Ascending aorta (tissue), 2 donors: ENCODE measurements at regions not wholly inside any gene's neighbourhood (a gene's known extent, or its start where the extent isn't known, plus 50 kb on each side); places are given as distances from the start of the nearest gene placed in this dataset.

ENCODE experiments used
- DNase-seq, 2 donors: peaks; one replicate each; pipeline ENCODE4 v3.0.0-alpha.2; 2019; ENCODE audit warnings: low spot score in 2 of 2
- H3K27ac ChIP-seq, 2 donors: fragments of 200-600 bp; sonication (generic); one replicate each; pipeline ENCODE4 v1.5.1; 2016 to 2017; ENCODE audit warnings: mild to moderate bottlenecking in 1 of 2
- H3K27me3 ChIP-seq: fragments of 200-600 bp; sonication (generic); one replicate; pipeline ENCODE4 v1.5.1; 2017
- H3K36me3 ChIP-seq, 2 donors: fragments of 200-600 bp; sonication (generic); one replicate each; pipeline ENCODE4 v1.5.1; 2016
- H3K4me1 ChIP-seq, 2 donors: fragments of 200-600 bp; sonication (generic); one replicate each; pipeline ENCODE4 v1.5.1; 2016 to 2017; ENCODE audit warnings: mild to moderate bottlenecking in 1 of 2
- H3K4me3 ChIP-seq, 2 donors: fragments of 200-600 bp; sonication (generic); one replicate each; pipeline ENCODE4 v1.5.1; 2016 to 2017; ENCODE audit warnings: mild to moderate bottlenecking in 1 of 2
- H3K9me3 ChIP-seq, 2 donors: fragments of 200-600 bp; sonication (generic); one replicate each; pipeline ENCODE4 v1.5.1; 2016
- intact Hi-C: fragments of 100-400 bp; cut with DNase I; formaldehyde crosslinking; loops from one replicate; pipeline ENCODE4 v1.15.1; 2023
- TF ChIP-seq, protein P1 (sequence below), 3 experiments: fragments of 200-600 bp in 2 of 3; fragments of 450-650 bp in 1 of 3; sonication (generic) in 2 of 3; IDR thresholded peaks; one replicate each; pipeline ENCODE4 v1.5.1; 2016 to 2019; ENCODE audit warnings: antibody characterized with exemption in 3 of 3, mild to moderate bottlenecking in 1 of 3, moderate library complexity in 1 of 3

DNA sequence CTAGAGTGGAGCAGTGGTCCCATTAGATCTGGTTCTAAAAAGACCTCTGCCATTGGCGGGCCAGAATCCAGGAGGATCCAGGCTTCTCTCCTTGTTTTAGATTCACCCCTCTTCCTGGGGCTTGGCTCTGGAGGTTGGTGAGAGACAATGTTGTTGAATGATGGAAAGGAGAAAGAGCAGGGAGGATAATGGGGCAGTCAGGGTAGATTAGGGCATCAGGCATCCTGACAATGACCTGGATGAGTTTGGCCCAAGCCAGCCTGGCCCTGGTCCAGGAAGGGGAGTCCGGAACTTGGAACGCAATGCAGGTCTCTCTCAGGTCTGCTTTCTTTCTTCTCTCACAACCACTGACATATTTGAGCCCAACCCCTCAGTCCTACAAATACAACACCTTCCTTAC is 260.1 kb upstream of the RASGRP1 start:
- intact Hi-C loops, result no loop called here
- Histone ChIP-seq H3K9me3 (no peaks in the 10 kb centered on the region), H3K4me3 (no peak overlapping the region), H3K27ac (no peak overlapping the region), H3K36me3 (no peaks in the 10 kb centered on the region), H3K27me3 (no peaks in the 10 kb centered on the region), H3K4me1 (no peaks in the 10 kb centered on the region)
- TF ChIP-seq, protein P1, sequence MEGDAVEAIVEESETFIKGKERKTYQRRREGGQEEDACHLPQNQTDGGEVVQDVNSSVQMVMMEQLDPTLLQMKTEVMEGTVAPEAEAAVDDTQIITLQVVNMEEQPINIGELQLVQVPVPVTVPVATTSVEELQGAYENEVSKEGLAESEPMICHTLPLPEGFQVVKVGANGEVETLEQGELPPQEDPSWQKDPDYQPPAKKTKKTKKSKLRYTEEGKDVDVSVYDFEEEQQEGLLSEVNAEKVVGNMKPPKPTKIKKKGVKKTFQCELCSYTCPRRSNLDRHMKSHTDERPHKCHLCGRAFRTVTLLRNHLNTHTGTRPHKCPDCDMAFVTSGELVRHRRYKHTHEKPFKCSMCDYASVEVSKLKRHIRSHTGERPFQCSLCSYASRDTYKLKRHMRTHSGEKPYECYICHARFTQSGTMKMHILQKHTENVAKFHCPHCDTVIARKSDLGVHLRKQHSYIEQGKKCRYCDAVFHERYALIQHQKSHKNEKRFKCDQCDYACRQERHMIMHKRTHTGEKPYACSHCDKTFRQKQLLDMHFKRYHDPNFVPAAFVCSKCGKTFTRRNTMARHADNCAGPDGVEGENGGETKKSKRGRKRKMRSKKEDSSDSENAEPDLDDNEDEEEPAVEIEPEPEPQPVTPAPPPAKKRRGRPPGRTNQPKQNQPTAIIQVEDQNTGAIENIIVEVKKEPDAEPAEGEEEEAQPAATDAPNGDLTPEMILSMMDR (IDR thresholded peaks at IDR 0.05), result no peak
- DNase-seq, result no peak

DNA sequence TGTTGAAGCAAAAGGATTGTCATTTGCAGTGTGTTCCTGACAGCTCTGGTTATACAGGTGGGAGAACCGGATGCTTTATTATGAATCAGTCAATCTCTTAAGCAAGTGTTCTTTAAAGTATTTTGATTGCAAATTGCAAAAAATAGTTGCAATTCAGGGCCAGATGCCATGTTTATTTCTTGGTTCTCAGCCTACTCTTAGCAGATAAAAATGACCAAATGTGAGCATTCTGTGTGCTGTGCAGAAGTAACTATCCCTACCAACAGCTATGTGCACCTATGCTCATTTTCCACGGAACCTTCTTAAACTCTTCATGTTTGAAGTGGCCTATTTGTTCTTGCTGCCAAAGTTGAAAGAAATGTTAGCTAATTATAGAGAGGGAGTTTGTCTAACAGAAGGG is 262.3 kb upstream of the RASGRP1 start:
- intact Hi-C loops, result no loop called here
- Histone ChIP-seq H3K27me3 (no peaks in the 10 kb centered on the region), H3K4me1 (no peaks in the 10 kb centered on the region), H3K36me3 (no peaks in the 10 kb centered on the region), H3K9me3 (no peaks in the 10 kb centered on the region), H3K4me3 (no peak overlapping the region), H3K27ac (no peak overlapping the region)
- TF ChIP-seq, protein P1 (IDR thresholded peaks at IDR 0.05), result no peak
- DNase-seq, result no peak

DNA sequence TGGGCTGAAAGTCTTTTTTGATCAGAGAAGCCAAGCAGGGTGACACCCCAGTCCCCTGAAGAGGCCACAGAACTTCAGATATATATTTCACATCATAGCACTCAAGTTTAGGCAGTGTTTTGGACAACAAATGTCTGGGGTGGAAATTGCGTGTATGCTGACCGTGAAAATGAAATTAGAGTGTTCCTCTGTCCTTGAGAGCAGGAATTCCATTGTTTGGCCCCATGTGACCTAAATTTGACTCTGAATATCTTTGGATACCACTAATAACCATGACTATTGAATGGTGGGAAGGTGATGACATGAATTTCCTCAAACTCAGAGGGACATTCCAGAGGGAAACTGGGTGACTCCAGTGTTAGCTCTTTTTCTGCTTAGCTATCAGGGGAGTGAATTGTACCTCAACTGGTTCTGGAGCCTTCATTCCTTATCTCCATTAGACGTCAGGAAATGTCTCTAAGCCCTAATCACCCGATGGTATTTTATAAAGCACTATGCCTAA is 263.5 kb upstream of the RASGRP1 start:
- Histone ChIP-seq H3K9me3 (no peaks in the 10 kb centered on the region), H3K27me3 (no peaks in the 10 kb centered on the region), H3K27ac (no peak overlapping the region), H3K4me3 (no peak overlapping the region), H3K4me1 (no peaks in the 10 kb centered on the region), H3K36me3 (no peaks in the 10 kb centered on the region)
- no peak for DNase-seq
- TF ChIP-seq, protein P1 (IDR thresholded peaks at IDR 0.05), result no peak
- intact Hi-C loops, result no loop called here

DNA sequence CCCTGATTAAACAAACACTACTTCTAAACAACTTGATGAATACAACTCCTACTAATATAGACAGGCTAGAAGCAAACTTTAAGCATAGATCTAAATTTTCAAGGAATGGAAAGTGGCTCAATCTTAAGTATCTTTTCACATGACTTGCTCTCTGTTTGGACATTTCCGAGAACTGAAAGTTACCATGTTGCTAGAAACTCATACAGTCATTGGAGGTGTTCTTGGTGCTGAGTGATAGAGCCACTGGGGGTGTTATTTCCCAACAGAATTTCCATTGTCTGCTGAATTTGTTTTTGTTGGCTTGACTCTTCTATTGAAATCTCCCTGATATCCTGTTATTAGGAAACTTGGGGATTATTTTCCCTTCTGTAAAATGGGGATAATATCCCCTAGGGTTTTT is 264.5 kb upstream of the RASGRP1 start:
- DNase-seq, result no peak
- H3K4me1 ChIP-seq, result no peaks in the 10 kb centered on the region
- H3K27ac ChIP-seq, result no peak overlapping the region
- no peaks in the 10 kb centered on the region for H3K27me3 ChIP-seq
- TF ChIP-seq, protein P1 (IDR thresholded peaks at IDR 0.05), result no peak
- no peaks in the 10 kb centered on the region for H3K9me3 ChIP-seq
- intact Hi-C loops, result no loop called here
- H3K36me3 ChIP-seq, result no peaks in the 10 kb centered on the region
- no peak overlapping the region for H3K4me3 ChIP-seq

DNA sequence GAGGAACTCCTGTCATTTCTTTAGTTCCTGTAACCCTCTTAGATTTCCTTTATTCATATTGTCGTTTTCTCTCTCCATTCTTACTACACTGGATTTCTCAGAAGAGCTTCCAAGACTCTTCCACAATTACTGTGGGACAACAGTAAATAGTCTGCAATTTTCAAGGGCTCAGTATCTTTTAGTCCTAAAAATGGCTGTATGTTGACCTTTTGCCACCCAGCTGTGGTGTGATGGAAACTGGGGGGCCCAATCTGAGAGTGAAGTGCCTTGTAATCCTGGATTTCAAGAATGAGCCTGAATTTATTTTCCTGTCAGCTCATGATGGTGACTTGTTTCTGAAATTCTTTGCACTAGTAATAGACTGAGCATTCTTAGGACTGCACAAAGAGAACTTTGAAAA is 277.6 kb upstream of the RASGRP1 start:
- no peak overlapping the region for H3K27ac ChIP-seq
- H3K27me3 ChIP-seq, result no peaks in the 10 kb centered on the region
- no peaks in the 10 kb centered on the region for H3K36me3 ChIP-seq
- no peak overlapping the region for H3K4me3 ChIP-seq
- peaks cover 0 to 3% of the 10 kb centered on the region in 2 donors for H3K4me1 ChIP-seq
- H3K9me3 ChIP-seq, result no peaks in the 10 kb centered on the region
- TF ChIP-seq, protein P1 (IDR thresholded peaks at IDR 0.05), result no peak
- no peak for DNase-seq
- intact Hi-C loops, result no loop called here

DNA sequence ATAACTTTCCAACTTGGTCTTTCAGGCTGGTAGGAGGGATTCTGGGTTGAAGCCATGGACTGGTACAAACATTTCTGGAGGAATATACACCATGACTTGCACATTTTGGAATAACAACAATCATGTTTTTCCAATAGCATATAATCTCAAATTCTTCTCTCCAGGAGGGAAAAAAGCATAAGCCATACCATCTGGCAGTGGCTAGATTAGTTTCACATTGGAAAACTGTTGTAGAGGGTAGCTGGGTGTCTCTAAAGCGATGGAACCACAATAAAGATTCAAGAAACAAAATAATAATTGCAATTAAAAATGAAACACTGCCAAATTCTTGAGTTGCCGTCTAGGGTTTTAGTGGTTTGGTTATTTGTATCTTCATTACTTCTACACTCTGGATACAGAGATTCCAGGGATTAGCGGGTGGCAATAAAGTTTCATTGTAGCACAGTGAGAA is 278.5 kb upstream of the RASGRP1 start:
- Histone ChIP-seq H3K36me3 (no peaks in the 10 kb centered on the region), H3K4me1 (peaks cover 0 to 3% of the 10 kb centered on the region in 2 donors), H3K27ac (no peak overlapping the region), H3K9me3 (no peaks in the 10 kb centered on the region), H3K4me3 (no peak overlapping the region), H3K27me3 (no peaks in the 10 kb centered on the region)
- intact Hi-C loops, result no loop called here
- DNase-seq, result no peak
- TF ChIP-seq, protein P1 (IDR thresholded peaks at IDR 0.05), result no peak
